CD4-positive, alpha-beta T cell treated with Interleukin-21 for 1 hour (primary cell): ENCODE measurements at regions not wholly inside any gene's neighbourhood (a gene's known extent, or its start where the extent isn't known, plus 50 kb on each side); places are given as distances from the start of the nearest gene placed in this dataset.
"Not testable (repeated sequence)": the region's sequence is repeated elsewhere in the genome, so short reads cannot be mapped to it uniquely, and the experiment has no call there.

Experiments used
- DNase-seq: peaks from one replicate; pipeline ENCODE4 v3.0.0-alpha.2; 2020

DNA sequence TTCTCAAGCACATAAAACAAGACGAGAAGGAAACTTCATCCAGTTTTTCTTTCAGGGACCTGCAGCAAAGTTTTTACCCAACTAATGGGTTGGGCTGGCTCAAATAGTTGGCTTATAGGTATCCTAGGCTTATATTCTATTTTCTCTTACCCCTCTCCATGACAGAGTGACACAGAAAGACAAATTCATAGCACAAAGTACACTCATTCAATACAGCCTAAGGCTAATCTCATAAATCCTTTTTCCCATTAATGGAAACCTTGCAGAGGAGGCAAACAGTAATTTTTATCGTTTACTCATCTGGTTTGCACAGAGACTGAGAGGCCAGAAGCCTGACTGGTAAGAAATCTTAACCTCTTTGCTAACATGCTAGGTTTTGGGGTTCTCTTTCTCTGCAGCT lies 1589.9 kb downstream of the SLITRK1 start:
- DNase-seq = no peak

DNA sequence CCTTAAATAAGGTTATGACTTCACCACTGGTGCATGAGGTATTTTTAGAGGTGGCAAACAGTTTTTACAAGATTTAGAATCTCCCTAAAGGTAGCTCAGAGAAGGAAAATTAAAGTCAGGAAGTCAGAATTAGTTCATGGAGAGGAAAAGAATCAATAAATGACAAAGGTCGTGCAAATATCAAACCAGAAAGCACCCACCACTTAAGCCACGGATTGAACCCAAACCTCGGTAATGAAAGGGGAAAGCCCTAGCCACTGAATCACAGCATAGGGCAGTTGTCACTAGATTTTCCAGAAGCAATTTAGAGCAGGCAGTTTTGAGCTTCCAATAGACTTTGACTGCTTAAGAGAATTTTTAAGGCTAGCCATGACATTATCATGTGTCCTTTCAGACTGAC lies 1590.4 kb downstream of the SLITRK1 start:
- no peak for DNase-seq

DNA sequence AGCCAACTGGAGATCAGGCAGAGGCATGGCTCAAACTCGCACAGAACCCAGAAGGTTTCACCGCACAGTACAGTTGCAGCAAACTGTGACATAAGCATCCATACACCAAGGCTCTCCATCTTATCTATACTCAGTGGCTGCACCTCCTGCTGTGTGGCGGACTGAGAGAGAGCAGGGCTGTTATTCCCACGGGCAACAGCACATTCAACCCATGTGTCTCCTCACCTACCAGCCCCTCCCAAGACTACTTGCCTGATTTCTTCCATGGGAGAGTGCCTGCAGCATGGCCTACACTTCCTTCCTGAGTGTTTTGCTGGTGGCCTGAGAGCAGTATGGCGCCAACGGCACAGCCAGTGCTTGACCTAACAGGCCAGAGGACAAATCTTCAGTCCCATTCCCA lies 1606.6 kb downstream of the SLITRK1 start:
- DNase-seq = no peak

DNA sequence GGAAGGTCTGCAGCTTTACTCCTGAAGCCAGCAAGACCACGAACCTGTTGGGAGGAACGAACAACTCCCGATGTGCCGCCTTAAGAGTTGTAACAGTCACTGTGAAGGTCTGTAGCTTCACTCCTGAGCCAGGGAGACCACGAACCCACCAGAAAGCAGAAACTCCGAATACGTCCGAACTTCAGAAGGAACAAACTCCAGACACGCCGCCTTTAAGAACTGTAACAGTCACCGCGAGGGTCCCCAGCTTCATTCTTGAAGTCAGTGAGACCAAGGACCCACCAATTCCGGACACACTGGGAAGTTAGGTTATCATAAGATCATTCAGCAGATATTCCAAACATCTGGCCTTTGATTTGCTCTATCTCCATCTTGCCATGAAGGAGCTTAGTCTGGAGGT lies 1623.0 kb downstream of the SLITRK1 start:
- DNase-seq = no peak

DNA sequence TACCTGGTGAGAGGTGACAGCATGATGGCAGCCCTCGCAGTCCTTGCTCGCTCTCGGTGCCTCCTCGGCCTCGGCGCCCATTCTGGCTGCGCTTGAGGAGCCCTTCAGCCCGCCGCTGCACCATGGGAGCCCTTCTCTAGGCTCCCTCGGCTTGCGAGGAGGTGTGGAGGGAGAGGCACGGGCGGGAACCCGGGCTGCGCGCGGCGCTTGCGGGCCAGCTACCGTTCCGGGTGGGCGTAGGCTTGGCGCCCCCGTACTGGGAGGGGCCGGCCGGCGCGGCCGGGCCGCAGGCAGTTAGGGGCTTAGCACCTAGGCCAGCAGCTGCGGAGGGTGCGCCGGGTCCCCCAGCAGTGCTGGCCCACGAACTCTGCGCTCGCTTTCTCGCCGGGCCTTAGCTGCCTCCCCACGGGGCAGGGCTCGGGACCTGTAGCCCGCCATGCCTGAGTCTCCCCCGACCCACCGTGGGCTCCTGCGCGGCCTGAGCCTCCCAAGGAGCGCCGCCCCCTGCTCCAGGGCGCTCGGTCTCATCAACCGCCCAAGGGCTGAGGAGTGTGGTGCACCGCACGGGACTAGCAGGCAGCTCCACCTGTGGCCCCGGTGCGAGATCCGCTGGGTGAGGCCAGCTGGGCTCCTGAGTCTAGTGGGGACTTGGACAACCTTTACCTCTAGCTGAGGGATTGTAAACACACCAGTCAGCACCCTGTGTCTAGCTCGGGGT lies 1624.3 kb downstream of the SLITRK1 start:
- no peak for DNase-seq

DNA sequence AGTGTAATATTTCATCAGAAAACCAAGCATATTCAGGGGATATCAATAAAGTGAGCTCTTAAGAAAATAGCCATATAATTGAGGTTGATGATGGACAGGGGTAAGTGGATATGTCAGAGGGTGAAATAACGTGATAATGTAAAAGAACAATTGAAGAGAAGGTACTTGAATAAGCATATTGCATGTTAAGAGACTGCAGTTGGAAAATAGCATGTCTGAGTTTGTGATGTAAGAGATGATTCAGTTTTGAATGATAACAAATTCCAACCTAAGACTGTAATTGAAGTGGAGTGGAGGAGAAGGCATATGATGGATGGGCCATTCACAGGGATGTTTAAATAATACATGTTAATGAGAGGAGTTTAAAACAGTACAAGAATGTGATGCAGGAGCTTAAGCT lies 1633.5 kb downstream of the SLITRK1 start:
- no peak for DNase-seq

DNA sequence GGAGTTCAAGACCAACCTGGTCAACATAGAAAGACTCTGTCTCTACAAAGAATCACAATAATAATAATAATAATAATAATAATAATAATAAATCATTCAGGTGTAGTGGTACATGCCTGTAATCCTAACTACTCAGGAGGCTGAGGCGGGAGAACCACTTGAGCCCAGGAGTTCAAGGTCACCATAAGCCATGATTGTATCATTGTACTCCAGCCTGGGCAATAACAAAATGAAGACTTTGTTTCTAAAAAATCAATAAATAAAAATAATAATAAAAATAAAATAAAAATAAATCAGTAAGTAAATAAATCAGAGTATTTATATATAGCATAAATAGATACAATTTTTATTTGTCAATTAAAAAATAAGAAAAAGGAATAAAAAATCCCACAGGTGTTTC lies 1636.4 kb downstream of the SLITRK1 start:
- no peak for DNase-seq

DNA sequence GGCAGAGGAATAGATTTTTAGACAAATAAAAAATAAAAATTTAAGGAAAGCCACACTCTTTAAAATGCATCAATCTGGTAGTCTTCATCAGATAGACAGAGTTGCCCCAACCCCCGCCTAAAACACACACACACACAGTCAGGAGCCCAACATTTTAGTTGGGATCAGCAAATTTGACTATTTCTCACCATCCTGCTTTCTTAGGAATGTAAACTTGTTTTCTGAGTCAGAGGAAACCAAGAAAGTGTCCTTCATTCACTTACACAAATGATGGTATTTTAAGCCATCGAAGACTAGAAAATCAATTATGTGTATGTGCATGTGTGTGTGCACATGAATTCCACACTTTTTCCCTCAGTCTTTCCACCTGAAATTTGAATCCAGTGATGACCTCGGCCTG lies 1657.5 kb downstream of the SLITRK1 start:
- DNase-seq = no peak

DNA sequence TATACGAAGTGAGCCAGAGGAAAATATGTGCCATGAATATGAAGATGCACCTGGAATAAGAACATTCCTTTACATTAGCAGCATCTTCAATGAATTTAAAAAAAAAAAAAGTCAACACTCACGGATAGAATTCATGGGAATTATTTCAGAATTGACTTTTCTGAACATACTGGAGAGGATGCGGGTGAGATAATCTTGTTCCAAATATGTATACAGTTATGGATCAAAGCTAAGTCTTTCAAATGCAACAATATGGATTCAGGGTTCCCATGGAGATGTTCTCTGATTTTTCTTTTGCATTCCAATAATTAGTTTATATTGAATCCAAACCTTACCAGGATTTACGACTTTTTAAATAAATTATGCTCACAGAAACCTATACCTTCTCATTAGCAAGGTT lies 1660.7 kb downstream of the SLITRK1 start:
- DNase-seq = no peak

DNA sequence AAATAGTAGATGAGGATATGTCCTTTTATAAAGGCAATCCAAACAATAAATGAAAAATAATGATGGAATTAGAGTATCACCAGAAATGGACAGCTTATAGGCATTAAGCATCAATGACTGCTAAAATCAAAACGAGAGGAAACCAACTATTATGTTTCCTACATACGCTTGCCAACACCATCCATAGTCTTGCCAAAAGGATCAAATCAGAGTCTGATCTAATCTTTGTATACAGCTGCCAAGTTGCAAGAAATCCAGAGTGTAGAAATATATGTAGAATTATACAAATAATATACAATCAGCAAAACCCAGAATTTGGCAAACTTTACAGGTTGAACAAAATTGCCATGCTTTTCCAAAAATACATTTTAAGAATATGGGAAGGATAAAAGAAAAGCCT lies 1661.6 kb downstream of the SLITRK1 start:
- DNase-seq = no peak

DNA sequence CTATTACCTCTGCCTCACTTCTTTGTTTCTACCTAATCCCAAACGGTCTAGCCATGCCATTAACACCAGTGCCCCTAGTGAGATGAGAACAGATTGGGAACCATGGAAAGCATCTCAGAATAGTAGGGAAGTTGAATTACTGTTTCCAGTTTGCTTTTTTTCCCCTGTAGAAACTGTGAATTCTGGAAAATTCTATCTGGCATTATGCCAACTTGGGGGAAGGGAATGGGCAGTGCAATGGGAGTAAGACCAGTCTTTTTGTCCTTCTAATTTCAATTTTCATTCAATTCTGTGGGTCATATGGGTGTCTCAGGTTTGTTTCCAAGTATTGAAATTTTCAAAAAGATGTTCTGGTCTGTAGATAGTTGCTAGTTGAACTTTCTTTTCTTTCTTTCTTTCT lies 1666.1 kb downstream of the SLITRK1 start:
- no peak for DNase-seq

DNA sequence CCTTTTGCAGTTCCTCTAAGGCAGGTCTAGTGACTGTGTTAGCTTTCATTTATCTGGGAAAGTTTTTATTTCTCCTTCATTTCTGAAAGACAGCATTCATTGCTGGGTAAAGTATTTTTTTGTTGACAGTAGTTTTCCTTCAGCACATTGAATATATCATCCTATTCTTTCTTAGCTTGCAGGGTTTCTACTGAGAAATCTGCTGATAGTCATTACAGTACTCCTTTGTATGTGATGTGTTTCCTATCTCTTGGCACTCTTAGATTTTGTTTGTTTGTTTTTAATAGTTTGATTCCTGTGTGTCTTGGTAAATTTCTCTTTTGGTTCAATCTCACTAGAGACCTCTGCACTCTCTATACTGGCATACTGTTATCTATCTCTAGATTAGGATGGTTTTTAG lies 1667.9 kb downstream of the SLITRK1 start:
- no peak for DNase-seq

DNA sequence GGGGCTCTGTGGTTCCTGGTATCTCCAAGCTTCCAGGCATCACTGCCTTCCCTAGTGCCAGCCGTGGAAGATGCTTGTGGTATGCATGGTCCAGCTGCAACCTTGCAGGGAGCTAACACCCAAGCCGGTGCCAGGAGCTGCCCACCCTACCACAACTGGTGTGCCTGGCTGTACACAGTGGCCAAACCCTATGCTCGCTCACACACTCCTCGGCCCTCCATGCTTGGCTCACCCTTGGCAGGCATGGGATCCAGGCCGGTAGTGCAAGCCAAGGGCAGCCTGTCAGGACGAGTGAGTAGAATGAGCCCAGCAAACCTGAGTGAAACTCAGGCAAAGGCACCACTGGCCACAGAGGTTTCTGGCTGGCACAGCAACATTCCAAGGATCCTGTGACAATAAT lies 1676.0 kb downstream of the SLITRK1 start:
- no peak for DNase-seq

DNA sequence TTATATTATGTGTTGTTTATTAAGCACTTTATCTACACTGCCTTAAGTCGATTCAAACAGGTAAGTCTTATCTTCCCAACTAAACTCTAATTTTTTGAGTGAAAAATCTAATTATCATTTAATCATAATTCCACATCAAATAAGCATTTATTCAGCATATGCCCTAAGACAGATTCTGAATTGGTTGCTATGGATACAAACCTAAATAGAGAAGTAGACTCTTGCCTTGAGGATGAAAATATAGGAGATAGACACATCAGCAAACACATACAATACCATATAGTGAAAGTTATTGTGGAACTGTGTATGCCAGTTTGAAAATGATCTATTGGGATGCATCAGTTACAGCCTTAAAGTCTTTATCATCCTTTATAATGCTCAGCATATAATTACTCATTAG lies 1679.9 kb downstream of the SLITRK1 start:
- DNase-seq = no peak

DNA sequence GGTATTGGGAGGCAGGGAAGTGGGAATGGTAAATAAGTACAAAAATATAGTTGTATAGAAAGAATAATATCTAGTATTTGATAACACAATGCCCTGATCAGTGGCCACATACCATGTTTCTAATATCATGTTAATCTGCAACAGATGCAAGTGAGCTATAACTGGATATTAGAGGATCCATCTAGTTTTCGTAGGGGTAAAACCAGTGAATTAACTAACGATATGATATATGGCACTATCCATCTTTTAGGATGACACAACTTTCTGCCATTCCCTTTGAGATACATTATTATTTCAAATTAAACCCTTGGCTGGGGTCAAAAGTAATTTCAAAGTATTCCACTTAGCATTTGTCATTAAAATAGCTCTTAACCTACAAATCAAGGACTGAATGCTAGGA lies 1686.2 kb downstream of the SLITRK1 start:
- DNase-seq = no peak

DNA sequence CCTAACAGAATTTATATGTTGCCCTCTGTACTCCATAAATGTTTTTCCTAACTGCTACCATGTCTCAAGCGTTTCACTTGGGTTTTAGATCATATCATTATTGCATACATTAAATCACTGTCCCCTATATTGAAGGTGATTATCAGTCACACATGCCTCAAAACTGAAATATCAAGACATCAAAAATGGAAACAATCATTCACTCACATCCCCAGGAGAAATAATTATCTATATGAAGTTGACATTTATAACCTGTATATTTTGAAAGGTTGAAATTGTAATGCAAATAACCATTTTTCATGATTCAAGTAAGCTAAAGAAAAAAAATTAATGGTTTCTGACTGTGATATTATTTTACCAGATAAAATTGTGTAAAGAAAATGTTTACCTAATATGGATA lies 1695.0 kb downstream of the SLITRK1 start:
- no peak for DNase-seq

DNA sequence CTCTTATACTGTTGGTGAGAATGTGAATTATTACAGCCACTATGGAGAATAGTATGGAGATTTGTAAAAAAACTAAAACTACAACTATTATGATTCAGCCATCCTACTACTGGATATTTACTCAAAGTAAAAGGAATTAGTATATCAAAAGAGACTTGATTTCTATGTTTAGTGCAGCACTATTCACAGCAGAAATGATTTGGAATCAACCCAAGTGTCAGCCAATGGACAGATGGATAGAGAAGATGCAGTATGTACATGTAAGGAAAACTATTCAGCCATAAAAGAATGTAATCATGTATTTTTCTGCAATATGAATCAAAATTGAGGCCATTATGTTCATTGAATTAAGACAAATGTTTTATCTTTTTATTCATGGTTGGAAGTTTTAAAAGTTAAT lies 1705.5 kb downstream of the SLITRK1 start:
- no peak for DNase-seq

DNA sequence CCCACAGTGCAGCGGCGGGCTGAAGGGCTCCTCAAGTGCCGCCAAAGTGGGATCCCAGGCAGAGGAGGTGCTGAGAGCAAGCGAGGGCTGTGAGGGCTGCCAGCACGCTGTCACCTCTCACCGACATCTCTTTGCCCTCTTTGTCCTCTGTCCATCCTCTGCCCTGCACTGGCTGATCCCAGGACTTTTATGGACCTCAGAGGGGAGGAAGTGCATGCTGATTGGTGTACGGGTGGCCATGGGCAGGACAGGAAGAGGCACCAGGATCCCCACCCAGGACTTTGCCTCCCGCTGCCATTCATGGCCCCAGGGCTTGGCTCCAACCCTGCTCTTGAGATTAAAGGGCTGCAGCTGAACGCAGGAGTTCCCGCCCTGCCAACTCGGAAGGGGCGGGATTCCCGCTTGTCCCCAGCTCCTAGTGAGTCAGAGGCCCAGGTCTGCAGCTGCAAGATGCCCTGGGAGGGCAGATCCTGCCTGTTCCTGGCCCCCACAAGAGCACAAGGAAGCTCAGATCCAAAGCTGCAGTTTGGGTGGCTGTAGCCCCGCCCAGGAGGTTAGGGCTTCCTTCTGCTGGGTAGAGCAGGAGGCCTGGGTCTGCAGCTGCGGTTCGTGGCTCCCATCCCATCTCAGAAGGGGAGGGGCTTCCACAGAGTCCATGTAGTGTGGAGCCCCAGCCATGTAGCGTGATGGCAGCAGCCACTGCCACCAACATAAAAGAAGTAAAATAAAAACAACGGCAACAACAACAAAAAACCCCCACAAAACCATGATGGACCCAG lies 1716.7 kb downstream of the SLITRK1 start:
- DNase-seq = no peak

DNA sequence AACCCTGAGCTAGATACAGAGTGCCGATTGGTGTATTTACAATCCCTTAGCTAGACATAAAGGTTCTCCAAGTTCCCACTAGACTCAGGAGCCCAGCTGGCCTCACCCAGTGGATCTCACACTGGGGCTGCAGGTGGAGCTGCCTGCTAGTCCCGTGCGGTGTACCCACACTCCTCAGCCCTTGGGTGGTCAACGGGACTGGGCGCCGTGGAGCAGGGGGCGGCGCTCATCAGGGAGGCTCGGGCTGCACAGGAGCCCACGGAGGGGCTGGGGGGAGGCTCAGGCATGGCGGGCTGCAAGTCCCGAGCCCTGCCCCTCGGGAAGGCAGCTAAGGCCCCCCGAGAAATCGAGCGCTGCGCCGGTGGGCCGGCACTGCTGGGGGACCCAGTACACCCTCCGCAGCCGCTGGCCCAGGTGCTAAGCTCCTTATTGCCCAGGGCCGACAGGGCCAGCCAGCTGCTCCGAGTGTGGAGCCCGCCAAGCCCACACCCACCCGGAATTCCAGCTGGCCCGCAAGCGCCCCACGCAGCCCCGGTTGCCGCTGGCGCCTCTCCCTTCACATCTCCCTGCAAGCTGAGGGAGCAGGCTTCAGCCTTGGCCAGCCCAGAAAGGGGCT lies 1717.4 kb downstream of the SLITRK1 start:
- not testable (repeated sequence) for DNase-seq

DNA sequence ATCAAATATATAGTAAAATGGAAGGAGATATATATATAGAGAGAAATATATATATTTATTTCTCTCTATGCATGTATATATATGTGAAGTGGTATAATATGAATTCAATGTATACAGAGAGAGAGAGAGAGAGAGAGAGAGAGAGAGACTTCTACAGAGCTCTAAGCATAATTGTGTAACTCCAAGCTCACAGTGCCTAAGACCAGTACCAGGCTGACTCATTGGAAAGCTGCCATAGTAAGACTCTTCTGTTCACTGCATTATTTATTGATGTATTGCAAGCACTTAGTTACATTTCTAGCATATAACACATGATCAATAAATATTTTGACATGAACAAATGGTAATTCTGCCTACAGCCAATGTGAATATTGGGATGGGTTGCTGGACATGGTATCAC lies 1734.7 kb downstream of the SLITRK1 start:
- no peak for DNase-seq

DNA sequence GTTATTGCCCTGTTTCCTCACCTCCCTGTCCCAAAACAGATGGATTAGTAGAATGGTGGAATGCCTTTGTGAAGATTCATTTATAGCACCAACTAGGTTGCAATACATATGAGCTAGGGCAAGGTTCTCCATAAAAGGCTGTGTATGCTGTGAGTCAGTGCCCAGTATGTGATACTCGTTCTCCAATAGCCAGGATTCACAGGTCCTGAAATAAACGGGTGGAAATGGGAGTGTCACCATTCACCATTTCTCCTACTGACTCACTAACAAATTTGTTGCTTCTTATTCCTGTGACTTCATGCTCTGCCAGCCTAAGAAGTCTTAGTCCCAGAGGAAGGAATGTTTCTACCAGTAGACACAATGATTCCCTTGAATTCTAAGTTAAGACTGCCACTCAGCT lies 1745.4 kb downstream of the SLITRK1 start:
- DNase-seq = no peak

DNA sequence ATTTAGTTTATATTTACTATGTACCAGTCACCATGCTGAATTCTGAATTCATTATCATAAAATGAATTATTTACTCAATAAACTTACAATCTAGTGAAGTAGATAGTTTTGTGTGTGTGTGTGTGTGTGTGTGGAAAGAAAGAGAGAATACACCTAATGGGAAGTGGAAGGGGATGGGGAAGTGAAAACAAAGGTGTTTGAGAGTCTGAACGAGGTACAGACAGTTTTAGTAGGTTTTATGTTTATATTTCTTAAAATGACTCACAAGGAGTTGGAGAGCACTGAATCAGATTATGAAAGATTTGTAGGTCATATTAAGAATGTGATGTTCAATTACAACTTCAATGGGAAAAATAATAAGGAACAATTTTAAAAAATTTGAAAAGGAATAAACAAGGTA lies 1753.0 kb downstream of the SLITRK1 start:
- DNase-seq = no peak

DNA sequence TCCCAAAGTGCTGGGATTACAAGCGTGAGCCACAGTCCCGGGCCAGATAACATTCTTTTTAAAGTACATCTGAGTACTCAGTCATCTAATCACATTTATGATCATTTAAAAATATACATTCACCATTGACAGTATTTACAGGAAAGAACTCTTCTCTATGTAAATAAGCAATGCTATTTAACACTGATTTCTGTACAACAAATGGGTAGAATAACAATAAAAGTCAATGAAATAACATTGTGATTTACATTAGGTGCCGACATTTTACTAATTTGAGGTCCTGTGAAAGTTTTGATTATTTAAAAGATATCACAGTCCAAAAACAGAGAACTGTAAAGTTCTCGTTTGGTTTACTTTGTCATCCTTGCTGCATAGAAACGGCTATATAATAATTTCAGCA lies 1763.7 kb downstream of the SLITRK1 start:
- DNase-seq = no peak

DNA sequence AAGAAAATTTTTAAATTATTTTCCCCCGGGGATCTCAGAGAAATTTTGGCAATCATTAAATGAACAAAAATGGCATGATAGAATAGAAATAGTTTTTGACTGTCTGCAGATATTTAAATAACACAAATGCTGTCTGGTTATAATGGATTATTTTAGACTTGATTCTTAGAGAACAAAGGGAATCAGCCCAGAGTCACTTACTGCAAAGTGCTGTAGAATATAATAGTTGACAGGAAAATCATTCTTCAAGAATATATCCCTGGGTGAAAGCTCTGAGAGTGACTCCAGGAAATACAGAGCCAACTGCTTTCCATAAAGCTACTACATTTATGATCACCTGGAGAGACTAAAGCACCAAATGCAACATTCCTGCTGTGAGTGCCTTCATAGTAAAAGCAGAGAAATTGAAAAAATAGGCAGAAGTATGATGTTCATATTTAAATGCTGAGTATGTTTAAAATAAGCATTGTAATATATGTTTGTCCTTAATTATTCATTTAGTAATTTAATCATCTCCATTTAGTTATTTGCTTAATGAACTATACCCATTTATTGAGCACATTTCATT lies 1765.8 kb downstream of the SLITRK1 start:
- DNase-seq = no peak
